MCF 10A (cell line): ENCODE measurements at regions not wholly inside any gene's neighbourhood (a gene's known extent, or its start where the extent isn't known, plus 50 kb on each side); places are given as distances from the start of the nearest gene placed in this dataset.

Experiments used
- BruUV-seq: library from RNA; stranded (reverse); fragments of 400-500 nt; replicated peaks from 2 replicates; lab custom pipeline; 2021; lab: Mats Ljungman, UMichigan
- CTCF ChIA-PET: fragments of 300-600 bp; sonication (Branson Sonifier 250); formaldehyde crosslinking; extraction: SDS; loops from one replicate; lab custom pipeline; 2021; ENCODE audit warnings: antibody characterized with exemption, inconsistent platforms; lab: Yijun Ruan, JAX
- POLR2A ChIA-PET: fragments of 300-600, 350-650 bp; sonication (Branson Sonifier 250); formaldehyde crosslinking; extraction: SDS; loops from one replicate; lab custom pipeline; 2020; ENCODE audit warnings: antibody characterized with exemption, inconsistent platforms; lab: Yijun Ruan, JAX
- DNase-seq: peaks from one replicate; pipeline ENCODE4 v3.0.0-alpha.2; 2018; ENCODE audit not compliant: unreplicated experiment
- H3K27ac Mint-ChIP-seq: one replicate; pipeline ENCODE4 v1.8.0; 2022; ENCODE audit warnings: mild to moderate bottlenecking, low read depth, mixed read lengths; ENCODE audit not compliant: unreplicated experiment
- H3K27me3 Mint-ChIP-seq: one replicate; pipeline ENCODE4 v1.8.0; 2022; ENCODE audit warnings: mixed read lengths; ENCODE audit not compliant: insufficient read depth, unreplicated experiment
- H3K36me3 Mint-ChIP-seq: one replicate; pipeline ENCODE4 v1.8.0; 2022; ENCODE audit warnings: mild to moderate bottlenecking, moderate library complexity, mixed read lengths; ENCODE audit not compliant: insufficient read depth, unreplicated experiment
- H3K4me1 Mint-ChIP-seq: one replicate; pipeline ENCODE4 v1.8.0; 2022; ENCODE audit warnings: mixed read lengths; ENCODE audit not compliant: insufficient read depth, unreplicated experiment
- H3K4me3 Mint-ChIP-seq: one replicate; pipeline ENCODE4 v1.8.0; 2022; ENCODE audit warnings: mild to moderate bottlenecking, moderate library complexity, mixed read lengths; ENCODE audit not compliant: unreplicated experiment
- H3K9me3 Mint-ChIP-seq: one replicate; pipeline ENCODE4 v1.8.0; 2022; ENCODE audit warnings: mixed read lengths; ENCODE audit not compliant: unreplicated experiment
- intact Hi-C: fragments of 100-400 bp; cut with micrococcal nuclease; formaldehyde crosslinking; loops from 2 replicates; pipeline ENCODE4 v1.14.1; 2022
- TF ChIP-seq, protein P1 (sequence below): fragments of 200-600 bp; IDR thresholded peaks from one replicate; pipeline ENCODE4 v1.8.0; 2022; ENCODE audit warnings: antibody characterized with exemption, mild to moderate bottlenecking; ENCODE audit not compliant: unreplicated experiment

DNA sequence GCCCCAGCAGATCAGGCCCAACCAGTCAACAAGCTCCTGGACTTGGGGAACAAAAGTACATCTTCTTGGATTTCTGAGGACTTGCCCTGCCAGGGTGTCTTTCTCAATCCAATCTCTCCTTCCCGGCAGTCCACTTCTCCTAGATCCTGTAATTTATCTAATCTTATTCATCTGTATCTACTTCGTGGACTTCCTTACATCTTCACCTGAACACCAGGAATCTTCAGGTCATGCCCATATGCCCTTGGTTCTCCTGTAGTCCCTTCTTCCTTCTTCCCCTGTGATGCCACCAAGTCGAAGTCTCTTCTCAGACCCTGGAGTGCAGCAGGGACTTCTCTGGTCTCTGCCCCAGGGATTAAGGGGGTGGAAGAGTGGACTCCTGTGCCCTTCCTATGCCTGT lies 100.3 kb downstream of the ZNF280B start:
- TF ChIP-seq, protein P1, sequence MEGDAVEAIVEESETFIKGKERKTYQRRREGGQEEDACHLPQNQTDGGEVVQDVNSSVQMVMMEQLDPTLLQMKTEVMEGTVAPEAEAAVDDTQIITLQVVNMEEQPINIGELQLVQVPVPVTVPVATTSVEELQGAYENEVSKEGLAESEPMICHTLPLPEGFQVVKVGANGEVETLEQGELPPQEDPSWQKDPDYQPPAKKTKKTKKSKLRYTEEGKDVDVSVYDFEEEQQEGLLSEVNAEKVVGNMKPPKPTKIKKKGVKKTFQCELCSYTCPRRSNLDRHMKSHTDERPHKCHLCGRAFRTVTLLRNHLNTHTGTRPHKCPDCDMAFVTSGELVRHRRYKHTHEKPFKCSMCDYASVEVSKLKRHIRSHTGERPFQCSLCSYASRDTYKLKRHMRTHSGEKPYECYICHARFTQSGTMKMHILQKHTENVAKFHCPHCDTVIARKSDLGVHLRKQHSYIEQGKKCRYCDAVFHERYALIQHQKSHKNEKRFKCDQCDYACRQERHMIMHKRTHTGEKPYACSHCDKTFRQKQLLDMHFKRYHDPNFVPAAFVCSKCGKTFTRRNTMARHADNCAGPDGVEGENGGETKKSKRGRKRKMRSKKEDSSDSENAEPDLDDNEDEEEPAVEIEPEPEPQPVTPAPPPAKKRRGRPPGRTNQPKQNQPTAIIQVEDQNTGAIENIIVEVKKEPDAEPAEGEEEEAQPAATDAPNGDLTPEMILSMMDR, result no peak
- CTCF ChIA-PET, result interaction anchor here (0.5 to 1.1 kb wide), 7 partner anchors 11 to 409 kb away, joined by 3 to 4 read pairs (median 3); no protein-coding TSS in a partner anchor
- BruUV-seq, result no TSS peak
- H3K27me3 Mint-ChIP-seq, result peaks cover 78% of the 10 kb centered on the region
- POLR2A ChIA-PET, result interaction anchor here (1.0 kb wide), 1 partner anchor 11 kb away, joined by 3 read pairs; no protein-coding TSS in a partner anchor
- no peak for DNase-seq
- no peak overlapping the region for H3K4me3 Mint-ChIP-seq
- intact Hi-C loops, result no loop called here
- H3K27ac Mint-ChIP-seq, result no peak overlapping the region
- H3K4me1 Mint-ChIP-seq, result no peaks in the 10 kb centered on the region
- no peaks in the 10 kb centered on the region for H3K36me3 Mint-ChIP-seq
- peaks cover 7% of the 10 kb centered on the region for H3K9me3 Mint-ChIP-seq

DNA sequence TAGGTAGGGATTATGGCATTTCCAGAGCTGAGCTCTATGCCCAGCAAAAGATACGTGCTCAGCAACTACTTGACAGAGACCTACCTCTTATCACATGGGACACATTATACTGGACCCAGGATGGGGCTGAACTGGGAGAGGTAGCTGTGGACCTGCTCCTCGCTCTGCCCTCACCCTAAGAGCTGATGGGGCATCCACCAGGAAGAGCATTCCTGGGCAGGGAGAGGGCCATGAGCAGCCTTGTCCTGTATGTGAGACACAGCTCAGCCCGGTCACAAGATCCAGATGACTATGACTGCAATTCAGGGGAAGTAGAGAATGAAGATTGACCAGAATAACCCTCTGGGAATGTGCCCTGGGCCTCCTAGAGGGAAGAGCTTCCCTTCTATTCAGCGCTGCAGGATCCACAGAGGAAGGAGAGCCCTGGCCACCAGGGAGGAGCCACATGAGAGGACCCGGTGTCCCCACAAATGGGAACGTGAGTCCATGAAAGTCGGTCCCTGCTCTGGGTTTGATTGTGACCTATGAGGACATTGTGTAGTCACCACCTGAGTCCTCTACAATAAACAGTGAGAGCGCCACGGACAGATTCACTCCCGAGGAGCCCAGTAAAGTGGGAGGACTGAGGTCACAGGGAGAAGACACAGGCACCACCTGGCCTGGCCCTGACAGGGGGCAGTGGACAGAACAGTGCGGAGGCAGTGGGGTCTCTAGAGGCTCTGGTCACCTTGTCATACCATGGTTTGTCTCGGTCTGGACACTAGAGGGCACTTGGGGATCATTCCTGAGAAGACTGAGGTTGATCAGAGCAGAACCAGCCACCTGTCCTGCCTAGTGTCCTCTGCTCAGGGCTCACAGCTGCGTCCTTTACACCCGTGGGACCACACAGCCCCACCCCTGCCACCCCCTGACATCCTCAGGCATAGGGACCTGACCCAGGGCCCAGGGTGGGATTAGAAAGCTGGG lies 99.5 kb downstream of the ZNF280B start:
- intact Hi-C loops, result no loop called here

DNA sequence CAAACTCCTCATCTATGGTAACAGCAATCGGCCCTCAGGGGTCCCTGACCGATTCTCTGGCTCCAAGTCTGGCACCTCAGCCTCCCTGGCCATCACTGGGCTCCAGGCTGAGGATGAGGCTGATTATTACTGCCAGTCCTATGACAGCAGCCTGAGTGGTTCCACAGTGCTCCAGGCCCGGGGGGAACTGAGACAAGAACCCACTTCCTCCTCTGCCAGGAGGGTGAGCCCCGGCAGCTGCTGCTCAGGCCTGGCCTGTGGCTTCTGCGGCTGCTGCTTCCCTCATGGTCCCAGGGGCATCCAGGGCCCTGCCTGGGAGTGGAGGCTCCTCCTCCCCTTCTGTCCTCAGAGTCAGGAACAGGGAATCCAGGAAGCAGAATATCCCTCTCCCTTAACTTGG lies 98.4 kb downstream of the ZNF280B start:
- H3K9me3 Mint-ChIP-seq, result peaks cover 7% of the 10 kb centered on the region
- H3K36me3 Mint-ChIP-seq, result no peaks in the 10 kb centered on the region
- TF ChIP-seq, protein P1, result no peak
- ChIA-PET CTCF (no interaction called here), POLR2A (no interaction called here)
- BruUV-seq, result no TSS peak
- H3K27ac Mint-ChIP-seq, result no peak overlapping the region
- H3K4me3 Mint-ChIP-seq, result no peak overlapping the region
- DNase-seq, result no peak
- peaks cover 92% of the 10 kb centered on the region for H3K27me3 Mint-ChIP-seq
- no peaks in the 10 kb centered on the region for H3K4me1 Mint-ChIP-seq
- intact Hi-C loops, result no loop called here

More for the DNA sequence above, 99.5 kb downstream of the ZNF280B start:
- Mint-ChIP-seq H3K27ac (no peak overlapping the region), H3K27me3 (peaks cover 81% of the 10 kb centered on the region), H3K36me3 (no peaks in the 10 kb centered on the region), H3K4me1 (no peaks in the 10 kb centered on the region), H3K4me3 (no peak overlapping the region), H3K9me3 (peaks cover 7% of the 10 kb centered on the region)
- no TSS peak for BruUV-seq
- TF ChIP-seq, protein P1, result peak; percentile 39
- peak; percentile 39 for DNase-seq
- CTCF ChIA-PET, result interaction anchor here (0.5 to 1.1 kb wide), 8 partner anchors 11 to 410 kb away, joined by 3 to 4 read pairs (median 3); no protein-coding TSS in a partner anchor
- POLR2A ChIA-PET, result no interaction called here

DNA sequence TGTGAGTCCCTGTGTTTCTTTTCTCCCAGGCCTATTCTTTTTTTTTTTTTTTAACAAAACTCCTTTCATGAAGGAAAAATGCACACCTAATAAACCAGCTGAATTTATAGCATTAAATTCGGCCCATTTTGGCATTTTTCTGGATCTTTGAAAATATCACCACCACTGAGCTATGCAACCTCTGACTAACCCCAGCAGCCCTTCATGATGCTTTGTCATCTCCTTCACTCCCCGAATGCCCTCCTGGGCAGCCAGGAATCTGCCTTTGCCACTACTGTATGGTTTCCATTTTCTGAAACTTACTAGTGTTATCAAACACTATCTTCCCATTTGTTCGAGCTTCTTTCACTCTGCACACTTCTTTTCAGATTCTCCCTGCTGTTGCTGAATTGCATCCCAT lies 97.9 kb downstream of the ZNF280B start:
- H3K4me3 Mint-ChIP-seq, result no peak overlapping the region
- BruUV-seq, result no TSS peak
- intact Hi-C loops, result no loop called here

More for the DNA sequence above, 97.9 kb downstream of the ZNF280B start:
- Mint-ChIP-seq H3K27me3 (peaks cover 93% of the 10 kb centered on the region), H3K36me3 (no peaks in the 10 kb centered on the region), H3K9me3 (peaks cover 7% of the 10 kb centered on the region), H3K4me1 (no peaks in the 10 kb centered on the region), H3K27ac (no peak overlapping the region)
- TF ChIP-seq, protein P1, result no peak
- ChIA-PET POLR2A (no interaction called here), CTCF (interaction anchor here (0.6 kb wide), 1 partner anchor 1564 kb away, joined by 3 read pairs; no protein-coding TSS in a partner anchor)
- DNase-seq, result no peak
